GM21737 (cell line): ENCODE measurements at regions not wholly inside any gene's neighbourhood (a gene's known extent, or its start where the extent isn't known, plus 50 kb on each side); places are given as distances from the start of the nearest gene placed in this dataset.
"Not testable (repeated sequence)": the region's sequence is repeated elsewhere in the genome, so short reads cannot be mapped to it uniquely, and the experiment has no call there.

Experiments
- ATAC-seq: cut with Tn5 transposase; IDR thresholded peaks from one replicate; pipeline ENCODE4 v1.9.1; 2021; ENCODE audit warnings: mild to moderate bottlenecking, moderate library complexity; ENCODE audit not compliant: unreplicated experiment

- no peak for ATAC-seq
These were observed 117.6 kb upstream of the ARRDC3 start for GRCh38 chr5:91500758-91501157.

DNA sequence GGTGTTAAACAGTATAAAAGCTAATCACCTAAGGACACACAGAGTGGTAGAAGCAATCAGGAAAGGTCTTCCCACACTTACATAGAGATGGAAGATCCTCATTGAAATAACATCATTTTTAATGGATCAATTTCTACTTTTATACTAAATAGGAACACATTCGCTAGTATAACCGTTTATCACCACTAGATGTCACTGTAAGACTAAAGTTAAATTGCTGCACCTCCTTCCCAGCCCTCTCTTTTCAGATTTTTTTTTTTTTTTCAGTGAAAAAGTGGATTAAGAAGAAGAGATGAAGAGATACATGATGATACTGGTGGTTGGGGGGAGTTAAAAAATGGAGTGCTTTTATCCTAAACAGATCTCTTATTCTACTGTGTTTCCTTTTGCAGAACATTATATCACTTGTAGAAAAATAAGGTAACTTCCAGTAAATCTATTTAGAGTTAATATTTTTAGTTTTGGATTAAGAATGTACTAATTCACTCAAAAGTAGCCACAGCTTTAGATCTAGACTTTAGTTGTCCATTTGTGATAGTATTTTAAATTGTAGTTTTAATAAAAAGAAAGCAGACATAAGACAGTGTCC lies 116.9 kb upstream of the ARRDC3 start:
- peak; percentile 55 for ATAC-seq

GRCh38 chr5:91495699-91496098 lies 112.6 kb upstream of the ARRDC3 start:
- ATAC-seq = no peak

DNA sequence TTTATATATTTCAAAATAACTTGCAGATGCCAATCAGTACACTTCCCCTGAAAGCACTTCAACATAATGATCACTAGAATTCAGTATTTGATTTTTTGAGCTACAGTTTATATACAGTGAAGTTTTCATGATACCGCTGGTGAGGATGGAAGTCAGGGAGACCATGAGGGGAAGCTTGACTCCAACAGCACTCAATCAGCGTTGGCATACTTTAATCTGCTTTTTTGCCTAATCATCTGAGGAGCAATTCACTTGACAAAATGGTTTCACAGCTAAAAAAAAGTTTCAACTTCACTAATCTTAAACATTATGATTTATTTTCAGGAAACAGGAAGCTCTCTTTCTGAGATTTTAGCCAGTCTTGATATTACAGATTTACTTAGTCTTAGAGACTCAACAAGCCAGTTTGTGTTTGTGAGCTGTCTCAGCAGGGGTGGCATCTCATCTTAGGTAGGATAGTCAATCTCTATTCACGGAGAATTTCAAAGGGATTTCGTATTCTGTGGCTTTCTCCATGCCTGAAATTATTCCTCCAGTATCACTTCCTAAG lies 111.4 kb upstream of the ARRDC3 start:
- no peak for ATAC-seq

GRCh38 chr5:91493086-91493485 lies 110.0 kb upstream of the ARRDC3 start:
- no peak for ATAC-seq

- no peak for ATAC-seq
These were observed 108.1 kb upstream of the ARRDC3 start for GRCh38 chr5:91491229-91491628.

DNA sequence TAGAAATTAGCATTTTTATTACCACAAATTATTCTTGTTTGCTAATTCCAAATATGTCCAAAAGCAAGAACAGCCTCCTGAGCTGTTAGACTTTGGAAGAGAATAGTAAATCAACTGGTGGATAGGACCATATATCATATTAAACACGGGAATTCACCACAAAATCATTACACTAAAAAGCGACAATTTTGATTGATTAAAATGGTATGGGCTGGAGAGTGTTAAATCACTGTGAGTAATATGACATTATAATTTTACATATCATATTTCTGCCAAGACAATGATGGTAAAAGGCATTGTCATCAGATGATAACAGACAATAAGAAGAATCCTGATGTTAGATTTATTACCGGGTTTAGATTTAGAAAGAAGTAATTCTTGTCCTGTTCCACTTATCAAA lies 107.2 kb upstream of the ARRDC3 start:
- ATAC-seq = no peak

- no peak for ATAC-seq
These were observed 104.3 kb upstream of the ARRDC3 start for GRCh38 chr5:91487420-91487819.

DNA sequence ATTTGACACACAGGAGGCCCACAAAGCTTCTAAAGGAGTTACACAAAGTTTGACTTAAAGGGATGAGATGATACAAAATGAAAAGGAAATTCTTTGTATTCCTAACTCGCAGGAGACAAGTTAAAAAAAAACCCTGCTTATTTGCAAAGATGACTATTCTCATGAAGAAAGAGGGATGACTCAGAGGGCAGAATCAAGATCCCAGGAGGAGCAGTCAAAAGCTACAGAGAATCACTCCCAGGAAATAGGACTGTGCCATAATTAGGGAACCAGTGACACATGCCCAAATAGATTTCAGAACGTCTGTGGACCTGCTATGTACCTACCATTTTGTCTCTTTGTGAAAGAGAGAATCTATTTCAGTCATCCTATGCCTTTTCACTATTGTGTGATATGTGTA lies 103.5 kb upstream of the ARRDC3 start:
- ATAC-seq = no peak

DNA sequence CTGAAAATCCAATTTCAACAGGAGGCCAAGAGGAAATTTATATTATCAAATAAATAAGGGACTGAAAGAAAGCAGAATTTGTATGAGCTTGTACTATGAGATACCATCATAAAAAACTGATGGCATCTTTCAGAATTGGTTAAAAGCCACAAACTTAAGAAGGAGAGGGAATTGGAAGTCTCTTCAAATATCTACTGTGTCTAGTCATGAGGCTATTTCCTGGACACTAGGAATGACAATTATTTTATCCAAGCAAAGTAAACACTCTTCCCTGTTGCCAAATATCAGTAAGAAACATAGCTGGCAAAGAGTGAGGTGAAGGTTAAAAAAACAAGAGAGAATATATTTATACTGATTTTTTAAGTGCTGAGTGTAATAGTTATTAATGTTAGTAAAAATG lies 101.5 kb upstream of the ARRDC3 start:
- ATAC-seq = no peak

GRCh38 chr5:91479376-91479775 lies 96.3 kb upstream of the ARRDC3 start:
- not testable (repeated sequence) for ATAC-seq

DNA sequence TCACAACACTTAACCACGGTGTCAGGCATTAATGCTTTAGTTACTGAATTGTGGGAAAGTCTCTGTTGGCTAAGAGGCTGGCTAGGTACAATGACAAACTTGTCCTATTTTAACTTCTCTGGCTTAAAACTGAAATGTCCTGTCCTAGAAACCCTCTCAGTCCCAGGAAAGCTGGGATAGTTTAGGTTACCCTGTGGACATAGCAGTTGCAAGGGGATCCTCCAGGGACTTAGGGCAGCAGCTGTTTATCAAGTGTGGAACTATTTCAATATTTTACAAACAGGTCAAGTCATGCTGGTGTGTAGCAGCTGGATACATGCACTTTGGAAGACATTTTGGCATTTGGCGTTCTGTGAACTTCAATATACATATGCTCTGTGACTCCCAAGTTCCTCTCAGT lies 95.0 kb upstream of the ARRDC3 start:
- ATAC-seq = no peak

- ATAC-seq = no peak
These were observed 94.3 kb upstream of the ARRDC3 start for GRCh38 chr5:91477408-91477807.

DNA sequence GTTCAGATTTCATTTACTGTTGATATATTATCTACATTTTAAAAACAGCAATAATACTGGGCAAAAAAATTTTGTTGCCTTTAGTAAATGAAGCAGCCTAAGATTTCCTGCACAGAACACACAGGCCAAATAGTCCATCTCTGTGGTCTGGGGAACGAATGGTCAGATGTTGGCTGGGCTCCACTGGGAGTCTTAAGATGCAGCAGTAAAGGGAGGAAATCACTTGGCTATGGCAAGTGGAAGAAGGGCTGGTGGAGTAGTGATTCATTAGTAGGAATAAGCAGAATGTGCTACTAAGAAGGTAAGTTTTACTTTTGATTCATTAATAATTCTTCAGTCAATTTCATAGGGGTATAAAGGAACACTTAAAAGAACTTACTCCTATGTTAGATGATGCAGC lies 91.1 kb upstream of the ARRDC3 start:
- ATAC-seq = no peak

GRCh38 chr5:91472631-91473030 lies 89.5 kb upstream of the ARRDC3 start:
- no peak for ATAC-seq

GRCh38 chr5:91469517-91470165 lies 86.5 kb upstream of the ARRDC3 start:
- ATAC-seq = no peak

DNA sequence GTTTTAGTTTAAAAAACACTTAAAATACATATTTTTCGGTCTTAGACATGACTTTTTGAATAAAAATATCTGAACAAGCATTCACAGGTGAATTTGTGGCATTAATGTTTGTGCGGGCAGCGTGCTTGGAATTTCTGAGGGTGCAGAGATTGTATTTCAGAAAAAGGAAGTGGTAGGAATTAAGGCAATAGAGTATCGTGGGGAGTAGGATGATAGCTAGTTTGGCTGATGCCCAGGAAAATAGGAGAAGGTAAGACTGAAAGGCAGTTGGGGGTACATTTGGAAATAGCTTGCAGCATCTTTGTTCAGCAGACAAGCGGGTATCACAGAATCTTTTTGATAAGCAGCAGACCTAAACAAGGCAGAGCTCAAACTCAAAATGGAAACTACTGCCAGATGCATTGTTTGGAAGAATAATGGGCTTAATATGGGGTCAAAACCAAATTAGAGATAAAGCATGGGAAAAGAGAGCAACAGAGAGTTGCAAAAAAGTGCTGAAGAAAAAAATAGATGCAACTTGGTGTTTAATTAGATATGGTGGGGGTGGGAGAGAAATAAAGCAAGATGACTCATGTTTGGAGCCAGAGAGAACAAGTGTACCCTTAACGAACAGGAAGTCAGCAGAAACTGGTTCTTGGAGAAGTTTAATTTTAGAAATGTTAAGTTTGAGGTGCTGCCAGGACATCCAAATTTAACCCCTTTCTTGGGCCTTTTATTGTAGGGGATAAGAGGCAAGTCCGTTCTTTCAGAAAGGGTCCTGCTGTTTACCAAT lies 85.7 kb upstream of the ARRDC3 start:
- no peak for ATAC-seq

DNA sequence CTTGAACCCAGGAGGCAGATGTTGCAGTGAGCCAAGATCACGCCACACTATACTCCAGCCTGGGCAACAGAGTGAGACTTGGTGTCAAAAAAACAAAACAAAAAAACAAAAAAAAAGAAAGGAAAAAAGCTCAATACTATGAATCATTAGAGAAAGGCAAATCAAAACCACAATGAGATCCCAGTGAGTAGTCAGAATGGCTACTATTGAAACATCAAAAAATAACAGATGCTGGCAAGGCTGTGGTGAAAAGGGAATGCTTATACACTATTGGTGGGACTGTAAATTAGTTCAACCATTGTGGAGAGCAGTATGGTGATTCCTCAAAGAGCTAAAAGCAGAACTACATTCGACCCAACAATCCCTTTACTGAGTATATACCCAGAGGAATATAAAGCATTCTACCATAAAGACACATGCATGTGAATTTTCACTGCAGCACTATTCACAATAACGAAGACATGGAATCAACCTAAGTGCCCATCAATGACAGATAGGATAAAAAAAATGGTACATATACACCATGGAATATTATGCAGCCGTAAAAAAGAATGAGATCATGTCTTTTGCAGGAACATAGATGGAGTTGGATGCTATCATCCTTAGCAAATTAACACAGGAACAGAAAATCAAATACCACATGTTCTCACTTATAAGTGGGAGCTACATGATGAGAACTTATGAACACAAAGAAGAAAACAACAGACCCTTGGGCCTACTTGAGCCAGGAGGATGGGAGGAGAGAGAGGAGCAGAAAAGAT lies 81.9 kb upstream of the ARRDC3 start:
- no peak for ATAC-seq

- no peak for ATAC-seq
These were observed 74.6 kb upstream of the ARRDC3 start for GRCh38 chr5:91457681-91458058.

GRCh38 chr5:91456928-91457680 lies 74.0 kb upstream of the ARRDC3 start:
- no peak for ATAC-seq

GRCh38 chr5:91449083-91449482 lies 66.0 kb upstream of the ARRDC3 start:
- no peak for ATAC-seq
